Activated CD8-positive, alpha-beta memory T cell treated with anti-CD3 and anti-CD28 coated beads, Interleukin-2, amount 50 U/mL, for 48 hours (primary cell): ENCODE measurements at regions not wholly inside any gene's neighbourhood (a gene's known extent, or its start where the extent isn't known, plus 50 kb on each side); places are given as distances from the start of the nearest gene placed in this dataset.

Experiments
- DNase-seq: peaks from one replicate; pipeline ENCODE4 v3.0.0-alpha.2; 2020

- DNase-seq: no peak
Observed at GRCh38 chr16:64892835-64893785, 228.8 kb downstream of the CDH11 start.

GRCh38 chr16:64889446-64889845, 232.4 kb downstream of the CDH11 start:
- no peak for DNase-seq

GRCh38 chr16:64887651-64888050, 234.2 kb downstream of the CDH11 start:
- no peak for DNase-seq

GRCh38 chr16:64882078-64882784, 239.6 kb downstream of the CDH11 start:
- DNase-seq: no peak

GRCh38 chr16:64880994-64881393, 240.9 kb downstream of the CDH11 start:
- no peak for DNase-seq

- DNase-seq: no peak
Observed at GRCh38 chr16:64880006-64880405, 241.9 kb downstream of the CDH11 start.

- DNase-seq: no peak
Observed at GRCh38 chr16:64878940-64879339, 242.9 kb downstream of the CDH11 start.

- no peak for DNase-seq
Observed at GRCh38 chr16:64872101-64872500, 249.8 kb downstream of the CDH11 start.

GRCh38 chr16:64870859-64871258, 251.0 kb downstream of the CDH11 start:
- DNase-seq: no peak

GRCh38 chr16:64869781-64870180, 252.1 kb downstream of the CDH11 start:
- no peak for DNase-seq

GRCh38 chr16:64866021-64866420, 255.8 kb downstream of the CDH11 start:
- DNase-seq: no peak

GRCh38 chr16:64865069-64865696, 256.7 kb downstream of the CDH11 start:
- no peak for DNase-seq

GRCh38 chr16:64864232-64864809, 257.5 kb downstream of the CDH11 start:
- DNase-seq: no peak

- no peak for DNase-seq
Observed at GRCh38 chr16:64858076-64858475, 263.8 kb downstream of the CDH11 start.

GRCh38 chr16:64857411-64857810, 264.5 kb downstream of the CDH11 start:
- no peak for DNase-seq

GRCh38 chr16:64853551-64853950, 268.3 kb downstream of the CDH11 start:
- DNase-seq: no peak

GRCh38 chr16:64846966-64847365, 274.9 kb downstream of the CDH11 start:
- no peak for DNase-seq

GRCh38 chr16:64845071-64845470, 276.8 kb downstream of the CDH11 start:
- no peak for DNase-seq

GRCh38 chr16:64841482-64841881, 280.4 kb downstream of the CDH11 start:
- DNase-seq: no peak

GRCh38 chr16:64841071-64841470, 280.8 kb downstream of the CDH11 start:
- no peak for DNase-seq

GRCh38 chr16:64830653-64831052, 291.2 kb downstream of the CDH11 start:
- DNase-seq: no peak

- no peak for DNase-seq
Observed at GRCh38 chr16:64829678-64830077, 292.2 kb downstream of the CDH11 start.

- DNase-seq: no peak
Observed at GRCh38 chr16:64826374-64826773, 295.5 kb downstream of the CDH11 start.
